HepG2 (cell line): ENCODE measurements at regions not wholly inside any gene's neighbourhood (a gene's known extent, or its start where the extent isn't known, plus 50 kb on each side); places are given as distances from the start of the nearest gene placed in this dataset.

Source experiments
- ATAC-seq: fragments of 200-7000 bp; cut with Tn5 transposase; 3 replicates; pipeline ENCODE4 v1.9.1; 2020; ENCODE audit warnings: mild to moderate bottlenecking, moderate library complexity
- BruUV-seq: library from RNA; stranded (reverse); fragments of 400-500 nt; replicated peaks from 2 replicates; lab custom pipeline; 2021; lab: Mats Ljungman, UMichigan
- CTCF ChIA-PET: fragments of 300-600 bp; formaldehyde crosslinking; extraction: SDS; loops from one replicate; lab custom pipeline; 2021; ENCODE audit warnings: low total read pairs, inconsistent platforms, low intra/inter-chr PET ratio; lab: Yijun Ruan, JAX
- POLR2A ChIA-PET: fragments of 350-600 bp; sonication (Branson Sonifier 250); formaldehyde crosslinking; loops from one replicate; lab custom pipeline; 2020; ENCODE audit warnings: antibody characterized with exemption, inconsistent platforms; lab: Yijun Ruan, JAX
- DNase-seq: peaks from one replicate; pipeline ENCODE4 v3.0.0-alpha.2; 2015; ENCODE audit warnings: low spot score
- FAIRE-seq: peaks from 3 replicates; lab custom pipeline; 2011; peaks lifted over from hg19 to GRCh38; lab: Jason Lieb, UNC
- H2AFZ ChIP-seq: one replicate; pipeline ENCODE4 v1.6.1; 2011; ENCODE audit warnings: low read length, inconsistent platforms
- H3K27ac ChIP-seq: fragments of 300-600 bp; 3 replicates; pipeline ENCODE4 v1.8.0; 2011; ENCODE audit warnings: mixed run types, mild to moderate bottlenecking, mixed read lengths, low read length, inconsistent platforms; ENCODE audit not compliant: insufficient read depth; ENCODE audit errors: extremely low read length
- H3K27me3 ChIP-seq, 2 experiments: fragments of 200-600 bp in 1 of 2; 2 replicates in 1 of 2; 3 replicates in 1 of 2; pipeline versions ENCODE4 v1.6.0 to v1.8.0; 2011; ENCODE audit warnings: low read length in 2 of 2, mild to moderate bottlenecking in 2 of 2, moderate library complexity in 2 of 2, inconsistent platforms in 1 of 2; ENCODE audit not compliant: insufficient read depth in 2 of 2, control insufficient read depth in 1 of 2
- H3K36me3 ChIP-seq, 2 experiments: fragments of 200-600 bp in 1 of 2; replicated peaks in 1 of 2; 2 replicates in 1 of 2; 3 replicates in 1 of 2; pipeline versions ENCODE4 v1.5.1 to v1.8.0; 2011; ENCODE audit warnings: low read length in 2 of 2, inconsistent platforms in 1 of 2; ENCODE audit not compliant: insufficient read depth in 2 of 2, control insufficient read depth in 1 of 2
- H3K4me1 ChIP-seq: 2 replicates; pipeline ENCODE4 v1.5.1; 2012; ENCODE audit warnings: low read length, inconsistent platforms; ENCODE audit not compliant: insufficient read depth
- H3K4me2 ChIP-seq: 2 replicates; pipeline ENCODE4 v1.6.0; 2011; ENCODE audit warnings: low read depth, low read length, inconsistent platforms
- H3K4me3 ChIP-seq, 3 experiments: fragments of 200-600 bp in 1 of 3; sonication (generic), shearing (Covaris generic) in 1 of 3; replicated peaks in 1 of 3; 2 replicates each; pipeline ENCODE4 v1.5.1; 2011 to 2016; ENCODE audit warnings: low read length in 3 of 3, inconsistent platforms in 2 of 3, low read depth in 2 of 3, mild to moderate bottlenecking in 2 of 3, control low read depth in 1 of 3, mixed read lengths in 1 of 3; ENCODE audit not compliant: insufficient read depth in 1 of 3
- H3K79me2 ChIP-seq: one replicate; pipeline ENCODE4 v1.6.1; 2011; ENCODE audit warnings: low read length, inconsistent platforms; ENCODE audit not compliant: insufficient read depth
- H3K9ac ChIP-seq: 2 replicates; pipeline ENCODE4 v1.6.0; 2011; ENCODE audit warnings: mild to moderate bottlenecking, low read depth, low read length, inconsistent platforms; ENCODE audit not compliant: insufficient read depth
- H3K9me3 ChIP-seq: 2 replicates; pipeline ENCODE4 v1.5.1; 2012; ENCODE audit warnings: mild to moderate bottlenecking, low read length
- H4K20me1 ChIP-seq: 2 replicates; pipeline ENCODE4 v1.6.0; 2011; ENCODE audit warnings: inconsistent platforms, mild to moderate bottlenecking, low read length, moderate library complexity; ENCODE audit not compliant: insufficient read depth
- KDM1A ChIP-seq: IDR thresholded peaks from 2 replicates; pipeline ENCODE4 v1.6.1; 2016; ENCODE audit warnings: missing compliant biosample characterization
- MAFK ChIP-seq, 2 experiments: IDR thresholded peaks in 1 of 2; conservative IDR thresholded peaks in 1 of 2; 2 replicates each; pipeline ENCODE4 v1.6.1; 2011; ENCODE audit warnings: improper control_type of control experiment in 2 of 2, low read length in 2 of 2
- NPAS2 ChIP-seq: sonication (generic); formaldehyde crosslinking; IDR thresholded peaks from 2 replicates; pipeline ENCODE4 v1.8.0; 2022; ENCODE audit warnings: mild to moderate bottlenecking, missing genetic modification reagents, borderline replicate concordance
- NR2F1 ChIP-seq, 2 experiments: fragments of 450-650 bp in 1 of 2; formaldehyde crosslinking in 1 of 2; IDR thresholded peaks; 2 replicates each; pipeline versions ENCODE4 v1.5.0 to v1.6.1; 2016 to 2020; ENCODE audit warnings: mild to moderate bottlenecking in 1 of 2, missing compliant biosample characterization in 1 of 2, missing genetic modification reagents in 1 of 2, moderate library complexity in 1 of 2
- PHF8 ChIP-seq: sonication (generic); formaldehyde crosslinking; IDR thresholded peaks from 2 replicates; pipeline ENCODE4 v1.5.0; 2020; ENCODE audit warnings: missing genetic modification reagents
- TCF12 ChIP-seq, 2 experiments: fragments of 450-650 bp in 1 of 2; sonication (generic) in 1 of 2; formaldehyde crosslinking in 1 of 2; IDR thresholded peaks; 2 replicates each; pipeline versions ENCODE4 v1.6.1 to v1.8.0; 2017 to 2022; ENCODE audit warnings: antibody characterized with exemption in 1 of 2, mild to moderate bottlenecking in 1 of 2, missing genetic modification reagents in 1 of 2, moderate library complexity in 1 of 2
- ZFX ChIP-seq: sonication (generic); formaldehyde crosslinking; IDR thresholded peaks from 2 replicates; pipeline ENCODE4 v1.4.0; 2020; ENCODE audit warnings: mild to moderate bottlenecking, low read depth, missing genetic modification reagents, moderate library complexity
- ZNF660 ChIP-seq: sonication (generic); formaldehyde crosslinking; IDR thresholded peaks from 2 replicates; pipeline ENCODE4 v1.5.1; 2020; ENCODE audit warnings: mild to moderate bottlenecking, low read depth, missing genetic modification reagents, borderline replicate concordance
- WGBS: methylation state at CpG from one replicate; pipeline ENCODE4 v1.1.6; 2017; ENCODE audit warnings: low lambda C conversion rate; 5-methylcytosine and 5-hydroxymethylcytosine counted together
- in situ Hi-C: cut with HindIII; loops from 2 replicates; pipeline ENCODE4 v1.10.0; 2017; ENCODE audit warnings: low pct_unique_long_range_greater_than_20kb; ENCODE audit not compliant: extremely low pct_ligation_motif_present
- intact Hi-C: fragments of 100-400 bp; cut with micrococcal nuclease; formaldehyde crosslinking; loops from one replicate; pipeline ENCODE4 v1.10.0; 2022; ENCODE audit not compliant: unreplicated experiment
- TF ChIP-seq, protein P1 (sequence below): sonication (generic); formaldehyde crosslinking; IDR thresholded peaks from 2 replicates; pipeline ENCODE4 v1.8.1; 2022; ENCODE audit warnings: low read depth, mild to moderate bottlenecking, missing genetic modification reagents
- TF ChIP-seq, protein P2 (sequence below): sonication (generic); formaldehyde crosslinking; IDR thresholded peaks from 2 replicates; pipeline ENCODE4 v1.8.0; 2022; ENCODE audit warnings: mild to moderate bottlenecking, missing genetic modification reagents, moderate library complexity
- TF ChIP-seq, protein P3 (sequence below), 2 experiments: sonication (generic) in 1 of 2; formaldehyde crosslinking in 1 of 2; IDR thresholded peaks; 2 replicates each; pipeline versions ENCODE4 v1.5.1 to v1.6.1; 2011 to 2020; ENCODE audit warnings: borderline replicate concordance in 1 of 2, low read depth in 1 of 2, low read length in 1 of 2, mild to moderate bottlenecking in 1 of 2, missing genetic modification reagents in 1 of 2, moderate library complexity in 1 of 2
- TF ChIP-seq, protein P4 (sequence below): sonication (generic); formaldehyde crosslinking; IDR thresholded peaks from 2 replicates; pipeline ENCODE4 v1.5.1; 2020; ENCODE audit warnings: missing genetic modification reagents, mild to moderate bottlenecking, borderline replicate concordance
- TF ChIP-seq, protein P5 (sequence below): sonication (generic); formaldehyde crosslinking; IDR thresholded peaks from 2 replicates; pipeline ENCODE4 v1.4.0; 2020; ENCODE audit warnings: missing genetic modification reagents, mild to moderate bottlenecking, borderline replicate concordance

DNA sequence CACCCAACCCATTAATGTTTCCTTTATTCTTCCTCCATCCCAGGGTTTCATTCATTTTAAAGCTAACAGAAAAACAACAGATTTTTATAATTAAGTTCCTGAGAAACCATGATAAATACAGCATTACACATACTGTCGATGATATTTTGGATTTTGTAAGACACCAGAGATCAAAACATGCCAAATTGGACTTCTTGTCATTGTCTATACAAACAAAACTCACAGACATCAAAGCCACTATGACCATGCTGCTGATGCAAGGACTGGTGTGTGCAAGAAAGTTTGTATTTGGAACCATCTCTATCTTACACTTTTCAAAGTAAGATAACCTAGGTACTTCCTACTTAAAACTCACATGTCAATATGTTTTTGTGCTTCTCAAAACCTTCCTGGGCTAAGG is 294.0 kb upstream of the UGT8 start (continued):
- TF ChIP-seq, protein P1, sequence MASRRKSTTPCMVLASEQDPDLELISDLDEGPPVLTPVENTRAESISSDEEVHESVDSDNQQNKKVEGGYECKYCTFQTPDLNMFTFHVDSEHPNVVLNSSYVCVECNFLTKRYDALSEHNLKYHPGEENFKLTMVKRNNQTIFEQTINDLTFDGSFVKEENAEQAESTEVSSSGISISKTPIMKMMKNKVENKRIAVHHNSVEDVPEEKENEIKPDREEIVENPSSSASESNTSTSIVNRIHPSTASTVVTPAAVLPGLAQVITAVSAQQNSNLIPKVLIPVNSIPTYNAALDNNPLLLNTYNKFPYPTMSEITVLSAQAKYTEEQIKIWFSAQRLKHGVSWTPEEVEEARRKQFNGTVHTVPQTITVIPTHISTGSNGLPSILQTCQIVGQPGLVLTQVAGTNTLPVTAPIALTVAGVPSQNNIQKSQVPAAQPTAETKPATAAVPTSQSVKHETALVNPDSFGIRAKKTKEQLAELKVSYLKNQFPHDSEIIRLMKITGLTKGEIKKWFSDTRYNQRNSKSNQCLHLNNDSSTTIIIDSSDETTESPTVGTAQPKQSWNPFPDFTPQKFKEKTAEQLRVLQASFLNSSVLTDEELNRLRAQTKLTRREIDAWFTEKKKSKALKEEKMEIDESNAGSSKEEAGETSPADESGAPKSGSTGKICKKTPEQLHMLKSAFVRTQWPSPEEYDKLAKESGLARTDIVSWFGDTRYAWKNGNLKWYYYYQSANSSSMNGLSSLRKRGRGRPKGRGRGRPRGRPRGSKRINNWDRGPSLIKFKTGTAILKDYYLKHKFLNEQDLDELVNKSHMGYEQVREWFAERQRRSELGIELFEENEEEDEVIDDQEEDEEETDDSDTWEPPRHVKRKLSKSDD (CRISPR knock-in tag) = no peak
- no peak for TF ChIP-seq NR2F1 (CRISPR knock-in tag; IDR thresholded peaks at IDR 0.05)
- TF ChIP-seq, all 625 proteins: peak for 0

DNA sequence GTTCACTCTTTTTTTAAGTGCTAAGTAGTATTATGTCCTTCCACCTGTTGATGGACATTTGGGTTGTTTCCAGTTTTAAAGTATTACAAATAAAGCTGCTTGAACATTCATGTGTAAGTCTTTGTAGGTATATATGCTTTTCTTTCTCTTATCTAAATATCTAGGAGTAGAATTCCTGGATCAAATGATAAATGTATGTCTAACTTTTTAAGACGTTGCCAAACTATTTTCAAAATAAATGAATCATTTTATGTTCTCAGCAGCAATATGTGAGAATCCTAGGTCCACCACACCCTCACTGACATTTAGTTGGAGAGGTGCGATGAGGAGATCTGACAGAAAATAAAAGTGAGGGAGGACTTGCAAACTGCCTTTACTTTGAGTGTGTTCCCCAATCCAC is 291.7 kb upstream of the UGT8 start:
- ATAC-seq (no peak), FAIRE-seq (no peak), DNase-seq (no peak)
- Histone ChIP-seq H3K36me3 (no peaks in the 10 kb centered on the region), H3K9me3 (no peaks in the 10 kb centered on the region), H3K4me3 (no peak overlapping the region), H3K4me2 (no peak overlapping the region), H3K27ac (no peak overlapping the region), H3K9ac (no peak overlapping the region), H2AFZ (no peak overlapping the region), H4K20me1 (no peaks in the 10 kb centered on the region), H3K79me2 (no peaks in the 10 kb centered on the region), H3K4me1 (no peaks in the 10 kb centered on the region), H3K27me3 (no peaks in the 10 kb centered on the region; a peak in 1 of 5 replicates)
- intact Hi-C loops = no loop called here
- no TSS peak for BruUV-seq
- ChIA-PET CTCF (no interaction called here), POLR2A (no interaction called here)
- in situ Hi-C loops = no loop called here
- WGBS = 24% methylated on average over 2 of the region's 2 CpGs
- TF ChIP-seq, protein P2, sequence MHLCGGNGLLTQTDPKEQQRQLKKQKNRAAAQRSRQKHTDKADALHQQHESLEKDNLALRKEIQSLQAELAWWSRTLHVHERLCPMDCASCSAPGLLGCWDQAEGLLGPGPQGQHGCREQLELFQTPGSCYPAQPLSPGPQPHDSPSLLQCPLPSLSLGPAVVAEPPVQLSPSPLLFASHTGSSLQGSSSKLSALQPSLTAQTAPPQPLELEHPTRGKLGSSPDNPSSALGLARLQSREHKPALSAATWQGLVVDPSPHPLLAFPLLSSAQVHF (CRISPR knock-in tag) = no peak
- TF ChIP-seq, protein P3, sequence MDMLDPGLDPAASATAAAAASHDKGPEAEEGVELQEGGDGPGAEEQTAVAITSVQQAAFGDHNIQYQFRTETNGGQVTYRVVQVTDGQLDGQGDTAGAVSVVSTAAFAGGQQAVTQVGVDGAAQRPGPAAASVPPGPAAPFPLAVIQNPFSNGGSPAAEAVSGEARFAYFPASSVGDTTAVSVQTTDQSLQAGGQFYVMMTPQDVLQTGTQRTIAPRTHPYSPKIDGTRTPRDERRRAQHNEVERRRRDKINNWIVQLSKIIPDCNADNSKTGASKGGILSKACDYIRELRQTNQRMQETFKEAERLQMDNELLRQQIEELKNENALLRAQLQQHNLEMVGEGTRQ (IDR thresholded peaks at IDR 0.05; ENCODE audit: low read depth, low read length) = no peak
- TF ChIP-seq, protein P3 (CRISPR knock-in tag; IDR thresholded peaks at IDR 0.05; ENCODE audit: borderline replicate concordance) = no peak
- TF ChIP-seq KDM1A (CRISPR knock-in tag) = no peak
- no peak for TF ChIP-seq TCF12 (IDR thresholded peaks at IDR 0.05)
- no peak for TF ChIP-seq TCF12 (CRISPR knock-in tag; IDR thresholded peaks at IDR 0.05)
- TF ChIP-seq, protein P4, sequence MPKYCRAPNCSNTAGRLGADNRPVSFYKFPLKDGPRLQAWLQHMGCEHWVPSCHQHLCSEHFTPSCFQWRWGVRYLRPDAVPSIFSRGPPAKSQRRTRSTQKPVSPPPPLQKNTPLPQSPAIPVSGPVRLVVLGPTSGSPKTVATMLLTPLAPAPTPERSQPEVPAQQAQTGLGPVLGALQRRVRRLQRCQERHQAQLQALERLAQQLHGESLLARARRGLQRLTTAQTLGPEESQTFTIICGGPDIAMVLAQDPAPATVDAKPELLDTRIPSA (CRISPR knock-in tag) = no peak
- TF ChIP-seq, protein P5, sequence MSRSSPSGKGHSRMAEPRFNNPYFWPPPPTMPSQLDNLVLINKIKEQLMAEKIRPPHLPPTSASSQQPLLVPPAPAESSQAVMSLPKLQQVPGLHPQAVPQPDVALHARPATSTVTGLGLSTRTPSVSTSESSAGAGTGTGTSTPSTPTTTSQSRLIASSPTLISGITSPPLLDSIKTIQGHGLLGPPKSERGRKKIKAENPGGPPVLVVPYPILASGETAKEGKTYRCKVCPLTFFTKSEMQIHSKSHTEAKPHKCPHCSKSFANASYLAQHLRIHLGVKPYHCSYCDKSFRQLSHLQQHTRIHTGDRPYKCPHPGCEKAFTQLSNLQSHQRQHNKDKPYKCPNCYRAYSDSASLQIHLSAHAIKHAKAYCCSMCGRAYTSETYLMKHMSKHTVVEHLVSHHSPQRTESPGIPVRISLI (CRISPR knock-in tag) = no peak
- no peak for TF ChIP-seq PHF8 (CRISPR knock-in tag)
- TF ChIP-seq ZNF660 (CRISPR knock-in tag) = no peak
- no peak for TF ChIP-seq ZFX (CRISPR knock-in tag)
- TF ChIP-seq MAFK (conservative IDR thresholded peaks at IDR 0.05 in 1 of 2, IDR thresholded peaks at IDR 0.05 in 1 of 2; ENCODE audit: low read length in 2 of 2) = no peak
- no peak for TF ChIP-seq NPAS2
